AG04449 (cell line): ENCODE measurements at regions not wholly inside any gene's neighbourhood (a gene's known extent, or its start where the extent isn't known, plus 50 kb on each side); places are given as distances from the start of the nearest gene placed in this dataset.

ENCODE experiments used
- CTCF ChIA-PET: fragments of 350-600 bp; formaldehyde crosslinking; extraction: SDS; loops from one replicate; lab custom pipeline; 2021; ENCODE audit warnings: antibody characterized with exemption; lab: Yijun Ruan, JAX
- POLR2A ChIA-PET: fragments of 400-600, 350-600 bp; formaldehyde crosslinking; extraction: SDS; loops from one replicate; lab custom pipeline; 2020; ENCODE audit warnings: antibody characterized with exemption, inconsistent platforms; lab: Yijun Ruan, JAX
- DNase-seq: peaks from one replicate; pipeline ENCODE4 v3.0.0-alpha.2; 2010; ENCODE audit warnings: low read depth, low spot score
- H3K4me3 ChIP-seq: 2 replicates; pipeline ENCODE4 v1.5.1; 2011; ENCODE audit warnings: low read depth, mild to moderate bottlenecking, control low read depth, low read length
- TF ChIP-seq, protein P1 (sequence below): IDR thresholded peaks from one replicate; pipeline ENCODE4 v1.5.1; 2011; ENCODE audit warnings: mild to moderate bottlenecking, moderate library complexity, low read length, control low read depth, inconsistent platforms; ENCODE audit not compliant: insufficient read depth; ENCODE audit errors: missing control alignments

DNA sequence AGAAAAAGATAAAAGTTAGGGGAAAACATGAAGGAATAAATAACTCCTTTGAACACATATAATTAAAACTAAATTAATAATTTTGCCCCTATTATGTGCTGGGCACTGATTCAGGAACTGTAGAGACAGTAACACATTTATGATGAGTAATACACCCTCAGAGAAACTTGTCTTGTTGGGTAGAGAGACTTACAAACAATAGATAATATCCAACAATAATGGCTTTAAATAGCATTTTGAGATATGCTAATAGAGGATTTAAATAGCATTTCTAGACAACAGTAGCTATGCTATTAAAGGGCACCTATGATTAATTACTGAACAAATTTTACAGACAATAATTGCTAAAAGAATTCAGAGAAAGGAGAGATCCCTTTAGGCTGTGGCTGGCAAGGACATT is 455.5 kb downstream of the NUF2 start:
- POLR2A ChIA-PET, result no interaction called here
- TF ChIP-seq, protein P1, sequence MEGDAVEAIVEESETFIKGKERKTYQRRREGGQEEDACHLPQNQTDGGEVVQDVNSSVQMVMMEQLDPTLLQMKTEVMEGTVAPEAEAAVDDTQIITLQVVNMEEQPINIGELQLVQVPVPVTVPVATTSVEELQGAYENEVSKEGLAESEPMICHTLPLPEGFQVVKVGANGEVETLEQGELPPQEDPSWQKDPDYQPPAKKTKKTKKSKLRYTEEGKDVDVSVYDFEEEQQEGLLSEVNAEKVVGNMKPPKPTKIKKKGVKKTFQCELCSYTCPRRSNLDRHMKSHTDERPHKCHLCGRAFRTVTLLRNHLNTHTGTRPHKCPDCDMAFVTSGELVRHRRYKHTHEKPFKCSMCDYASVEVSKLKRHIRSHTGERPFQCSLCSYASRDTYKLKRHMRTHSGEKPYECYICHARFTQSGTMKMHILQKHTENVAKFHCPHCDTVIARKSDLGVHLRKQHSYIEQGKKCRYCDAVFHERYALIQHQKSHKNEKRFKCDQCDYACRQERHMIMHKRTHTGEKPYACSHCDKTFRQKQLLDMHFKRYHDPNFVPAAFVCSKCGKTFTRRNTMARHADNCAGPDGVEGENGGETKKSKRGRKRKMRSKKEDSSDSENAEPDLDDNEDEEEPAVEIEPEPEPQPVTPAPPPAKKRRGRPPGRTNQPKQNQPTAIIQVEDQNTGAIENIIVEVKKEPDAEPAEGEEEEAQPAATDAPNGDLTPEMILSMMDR, result no peak
- no peak for DNase-seq
- CTCF ChIA-PET, result no interaction called here
- no peak overlapping the region for H3K4me3 ChIP-seq

DNA sequence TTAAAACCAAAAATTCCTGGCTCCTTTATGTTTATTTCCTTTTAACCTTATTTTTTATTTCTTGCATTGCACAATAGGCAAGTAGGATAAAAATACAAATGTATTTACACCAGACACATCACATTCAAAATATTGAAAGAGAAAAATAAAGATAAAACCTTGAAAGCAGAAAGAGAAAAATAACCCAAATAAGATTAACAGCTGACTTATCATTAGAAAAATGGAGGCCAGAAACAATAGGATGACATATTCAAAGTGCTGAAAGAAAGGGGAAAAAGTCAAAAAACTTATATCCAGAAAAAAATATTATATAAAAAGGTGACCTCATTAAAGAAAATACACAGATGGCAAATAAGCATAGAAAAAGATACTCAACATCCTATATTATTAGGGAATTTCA is 459.4 kb downstream of the NUF2 start:
- no peak for DNase-seq
- POLR2A ChIA-PET, result no interaction called here
- CTCF ChIA-PET, result no interaction called here
- TF ChIP-seq, protein P1, result no peak
- H3K4me3 ChIP-seq, result no peak overlapping the region

DNA sequence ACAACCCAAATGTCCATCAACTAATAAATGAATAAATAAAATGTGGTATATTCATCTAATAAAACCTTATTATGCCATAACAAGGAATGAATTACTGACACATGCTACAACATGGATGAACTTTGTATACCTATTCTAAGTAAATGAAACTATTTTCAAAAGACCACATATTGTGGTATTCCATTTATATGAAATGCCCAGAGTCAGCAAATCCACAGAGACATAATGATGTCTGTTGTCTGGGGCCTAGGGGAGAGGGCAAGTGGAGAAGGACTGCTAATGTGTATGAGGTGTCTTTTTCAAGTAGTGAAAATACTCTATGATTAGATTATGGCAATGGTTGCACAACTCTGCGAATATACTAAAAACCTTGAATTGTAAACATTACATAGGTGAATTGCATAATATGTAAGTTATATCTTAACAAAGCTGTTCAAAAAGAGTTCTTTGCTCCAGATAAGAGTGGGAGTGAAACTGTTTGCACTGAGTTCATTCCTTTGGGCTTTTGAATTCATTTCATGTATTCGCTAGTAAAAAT is 464.2 kb downstream of the NUF2 start:
- no peak overlapping the region for H3K4me3 ChIP-seq
- POLR2A ChIA-PET, result no interaction called here
- TF ChIP-seq, protein P1, result no peak

DNA sequence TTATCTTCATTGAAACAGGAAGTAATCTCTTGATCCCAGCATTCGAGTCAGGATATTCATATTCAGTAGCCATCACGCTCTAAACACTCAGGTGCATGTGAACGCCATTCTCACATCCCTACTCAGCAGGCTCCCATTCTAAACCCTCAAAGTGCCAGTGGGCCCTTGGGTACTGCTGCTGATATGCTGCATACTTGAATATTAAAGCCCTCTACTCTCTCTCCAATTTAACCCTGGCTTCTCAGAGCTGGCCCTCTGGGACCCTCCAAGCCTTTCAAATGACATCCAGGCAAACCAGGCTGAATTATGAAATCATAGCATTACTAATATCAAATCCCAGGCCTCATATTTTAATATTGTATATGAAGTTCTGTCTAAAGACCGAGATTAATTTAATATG is 468.2 kb downstream of the NUF2 start:
- ChIA-PET CTCF (no interaction called here), POLR2A (no interaction called here)

More for the DNA sequence above, 464.2 kb downstream of the NUF2 start:
- CTCF ChIA-PET, result no interaction called here
- no peak for DNase-seq

DNA sequence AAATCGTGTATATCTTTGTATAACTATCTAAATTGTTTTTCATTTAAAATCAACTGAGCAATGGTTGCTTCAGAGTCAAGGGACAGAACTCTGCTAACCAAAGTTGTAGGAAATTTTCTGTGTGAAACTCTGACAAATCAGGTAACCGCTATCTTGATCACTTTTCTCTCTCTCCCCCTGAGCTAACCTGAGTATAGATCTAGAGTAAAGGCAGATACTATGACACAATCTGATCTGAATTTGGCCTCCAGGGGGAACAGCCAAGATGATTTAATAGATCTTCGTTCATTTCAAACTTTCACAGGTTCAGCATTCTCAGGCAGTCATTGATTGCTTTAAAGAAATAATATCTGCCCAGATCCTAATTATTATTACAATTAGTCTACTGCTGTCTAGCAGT is 472.8 kb downstream of the NUF2 start:
- H3K4me3 ChIP-seq, result no peak overlapping the region
- CTCF ChIA-PET, result no interaction called here
- TF ChIP-seq, protein P1, result no peak
- POLR2A ChIA-PET, result no interaction called here
- DNase-seq, result no peak

More for the DNA sequence above, 468.2 kb downstream of the NUF2 start:
- TF ChIP-seq, protein P1, result no peak
- no peak for DNase-seq
- H3K4me3 ChIP-seq, result no peak overlapping the region

DNA sequence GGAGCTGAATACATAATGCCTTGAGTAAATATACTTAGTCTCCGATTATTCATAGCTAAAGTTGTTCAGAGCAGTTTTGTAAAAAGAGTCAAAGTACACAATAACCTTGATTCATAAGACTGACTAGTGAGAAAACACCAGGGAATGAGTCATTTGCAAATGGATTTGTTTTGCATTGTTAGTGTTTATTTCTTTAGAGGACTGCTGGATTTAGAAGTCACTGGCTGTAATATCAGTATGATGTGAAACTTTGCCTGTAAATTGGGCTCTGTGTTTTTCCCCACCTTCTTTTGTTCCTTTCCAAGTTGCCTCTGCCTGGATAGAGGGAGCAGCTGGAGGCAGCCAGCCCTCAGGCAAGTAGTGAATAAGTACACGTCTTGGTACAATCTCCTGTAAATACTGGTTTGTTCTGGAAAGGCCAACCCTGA is 474.7 kb downstream of the NUF2 start:
- CTCF ChIA-PET, result no interaction called here
- POLR2A ChIA-PET, result no interaction called here
- no peak for DNase-seq
- TF ChIP-seq, protein P1, result no peak
- no peak overlapping the region for H3K4me3 ChIP-seq
